Retinal pigment epithelial cell (primary cell): ENCODE measurements at regions not wholly inside any gene's neighbourhood (a gene's known extent, or its start where the extent isn't known, plus 50 kb on each side); places are given as distances from the start of the nearest gene placed in this dataset.

Experiments
- DNase-seq: peaks from one replicate; pipeline ENCODE4 v3.0.0-alpha.2; 2010; ENCODE audit warnings: low read depth
- H3K4me3 ChIP-seq: 2 replicates; pipeline ENCODE4 v1.5.1; 2011; ENCODE audit warnings: mild to moderate bottlenecking, low read length, control low read depth, moderate library complexity
- CTCF ChIP-seq: conservative IDR thresholded peaks from 2 replicates; pipeline ENCODE4 v1.5.1; 2011; ENCODE audit warnings: low read depth, low read length, control low read depth, inconsistent platforms

GRCh38 chr3:72155391-72156064 lies 370.6 kb upstream of the PROK2 start:
- H3K4me3 ChIP-seq = no peak overlapping the region
- no peak for TF ChIP-seq CTCF
- DNase-seq = no peak

- TF ChIP-seq CTCF = no peak
- H3K4me3 ChIP-seq = no peak overlapping the region
- DNase-seq = no peak
Observed at GRCh38 chr3:72154391-72155335, 369.7 kb upstream of the PROK2 start.

- H3K4me3 ChIP-seq = no peak overlapping the region
- DNase-seq = no peak
- no peak for TF ChIP-seq CTCF
Observed at GRCh38 chr3:72153477-72154314, 368.7 kb upstream of the PROK2 start.

- TF ChIP-seq CTCF = no peak
- H3K4me3 ChIP-seq = peak overlapping the region; percentile 19
- no peak for DNase-seq
Observed at GRCh38 chr3:72152551-72153476, 367.9 kb upstream of the PROK2 start.

- no peak overlapping the region for H3K4me3 ChIP-seq
- DNase-seq = no peak
- TF ChIP-seq CTCF = no peak
Observed at GRCh38 chr3:72151465-72152238, 366.7 kb upstream of the PROK2 start.
